Medulla oblongata (tissue), 1 donor: ENCODE measurements at regions not wholly inside any gene's neighbourhood (a gene's known extent, or its start where the extent isn't known, plus 50 kb on each side); places are given as distances from the start of the nearest gene placed in this dataset.

Experiments used
- DNase-seq: peaks from one replicate; pipeline ENCODE4 v3.0.0-alpha.2; 2015; ENCODE audit errors: extremely low spot score

- DNase-seq = no peak
Observed at GRCh38 chr2:126990605-126991532, 92.2 kb downstream of the TEX51 start.

GRCh38 chr2:126994340-126994777, 95.7 kb downstream of the TEX51 start:
- DNase-seq = no peak

- DNase-seq = peak; percentile 7
Observed at GRCh38 chr2:126995621-126996377, 97.1 kb downstream of the TEX51 start.

GRCh38 chr2:126996378-126996699, 97.6 kb downstream of the TEX51 start:
- DNase-seq = no peak
